NCI-H510A treated with DMSO at 0.1 percent for 48 hours (cell line): ENCODE measurements at regions not wholly inside any gene's neighbourhood (a gene's known extent, or its start where the extent isn't known, plus 50 kb on each side); places are given as distances from the start of the nearest gene placed in this dataset.

Experiments
- DNase-seq: peaks from one replicate; lab custom pipeline; 2025; lab: John Stamatoyannopoulos, UW

DNA sequence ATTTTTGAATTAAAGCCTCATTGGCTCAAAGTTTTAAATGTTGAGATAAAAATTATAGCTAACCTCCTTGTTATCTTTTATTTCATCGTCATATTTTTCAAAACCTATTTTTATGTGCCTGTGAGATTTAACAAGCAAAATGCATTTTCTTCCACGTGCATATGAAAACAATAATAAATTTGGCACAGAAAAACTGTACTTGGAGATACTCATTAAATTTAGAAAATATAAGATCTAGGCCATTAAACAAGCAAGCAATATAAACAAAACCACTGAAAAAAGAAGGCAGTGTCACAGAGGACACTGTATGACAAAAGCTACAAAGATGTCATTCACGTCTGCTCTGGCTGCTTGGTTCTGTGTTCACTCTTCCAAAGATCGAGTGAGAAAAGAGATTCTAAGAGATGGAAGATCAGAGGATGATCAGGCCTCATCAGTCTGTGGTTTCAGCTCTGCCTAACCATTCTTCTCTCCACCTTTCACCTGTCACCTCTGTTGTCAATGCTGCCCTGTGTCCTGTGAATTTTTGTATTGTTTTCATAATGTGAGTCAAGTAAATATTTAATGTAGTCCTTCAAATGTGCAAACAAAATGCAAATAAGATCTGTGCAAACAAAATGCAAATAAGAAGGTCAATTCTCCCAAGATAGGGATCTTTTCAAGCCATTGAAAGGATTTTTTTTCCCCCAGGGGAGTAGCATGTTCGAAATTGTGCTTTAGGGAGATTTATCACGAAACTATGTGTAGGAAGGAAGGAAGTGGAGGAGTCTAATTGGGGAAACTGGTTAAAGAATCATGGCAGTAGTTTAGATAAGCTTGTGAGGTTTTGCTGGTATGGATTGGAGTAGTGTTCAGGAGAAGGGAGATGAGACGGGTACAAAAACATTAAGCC lies 138.7 kb upstream of the RBMS1 start:
- peak; percentile 17 for DNase-seq

GRCh38 chr2:160634436-160634835 lies 140.8 kb upstream of the RBMS1 start:
- DNase-seq: no peak

DNA sequence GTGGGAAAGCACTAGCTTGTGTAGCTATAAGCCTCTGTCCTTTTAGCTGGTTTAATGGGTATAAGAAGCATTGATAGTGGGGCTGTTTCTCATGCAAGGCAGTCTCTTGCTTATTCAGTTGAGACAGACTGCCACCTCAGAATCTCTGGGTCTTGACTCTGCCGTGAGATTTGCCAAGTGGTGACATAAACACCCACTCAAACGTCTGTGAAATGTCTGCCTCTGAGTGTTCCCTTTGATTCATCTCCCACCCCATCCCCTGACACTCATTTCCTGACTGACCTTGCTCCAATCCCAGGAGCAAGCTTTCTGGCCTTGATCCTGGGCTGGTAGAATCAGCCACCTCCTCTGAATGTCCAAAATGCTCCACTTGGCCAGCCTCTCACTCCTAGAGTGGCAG lies 141.9 kb upstream of the RBMS1 start:
- DNase-seq: no peak

DNA sequence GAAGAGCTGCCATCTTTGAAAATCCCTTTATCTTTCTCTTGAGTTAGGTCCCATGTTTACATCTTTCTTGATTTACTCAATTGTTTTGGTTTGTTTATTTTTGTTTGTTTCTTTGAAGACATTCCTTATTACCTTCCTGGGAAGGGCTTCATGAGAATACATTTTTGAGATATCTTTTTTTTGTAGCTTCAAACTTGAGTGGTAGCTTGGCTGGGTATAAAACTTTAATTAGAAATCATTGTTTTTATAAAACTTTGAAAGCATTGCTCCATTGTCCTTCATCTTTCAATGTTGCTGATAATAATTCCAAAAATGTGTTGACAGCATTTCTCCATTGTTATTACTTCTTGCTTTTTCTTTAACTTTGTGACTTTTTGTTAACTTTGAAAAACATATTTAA lies 145.9 kb upstream of the RBMS1 start:
- no peak for DNase-seq

GRCh38 chr2:160646684-160647444 lies 153.3 kb upstream of the RBMS1 start:
- DNase-seq: no peak

DNA sequence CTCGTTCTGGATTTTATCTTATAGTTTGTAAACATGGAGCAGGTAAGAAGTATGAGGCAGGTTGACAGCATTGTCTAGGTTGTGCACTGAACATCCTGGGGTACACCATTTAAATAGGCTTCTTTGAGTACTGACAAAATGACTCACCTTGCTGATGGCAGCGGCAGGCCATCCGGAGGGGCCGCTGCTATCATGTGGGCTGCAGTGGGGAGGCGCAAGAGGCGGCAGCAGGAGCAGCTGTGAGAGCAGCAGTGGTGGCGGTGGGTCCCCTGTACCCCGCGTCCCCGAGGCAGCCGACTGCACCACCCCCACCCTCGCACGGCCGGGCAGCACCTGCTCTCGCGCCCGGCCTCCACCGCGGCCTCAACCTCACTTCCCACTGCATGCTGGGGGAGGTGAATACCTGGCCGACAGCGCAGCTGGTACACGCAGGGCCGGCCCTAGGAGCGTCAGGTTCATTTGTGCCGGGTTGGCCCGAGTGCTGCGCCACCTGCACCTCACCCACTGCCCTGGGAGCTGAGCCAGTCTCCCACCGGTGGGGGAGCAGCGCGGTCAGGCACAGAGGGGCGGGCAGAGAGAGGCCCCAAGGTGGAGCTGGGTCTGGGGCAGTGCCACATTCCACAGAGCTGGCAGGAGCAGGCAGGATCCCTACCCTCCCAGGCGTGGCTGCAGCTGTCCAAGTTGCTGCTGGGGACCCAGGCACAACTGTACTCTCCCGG lies 154.5 kb upstream of the RBMS1 start:
- DNase-seq: no peak

DNA sequence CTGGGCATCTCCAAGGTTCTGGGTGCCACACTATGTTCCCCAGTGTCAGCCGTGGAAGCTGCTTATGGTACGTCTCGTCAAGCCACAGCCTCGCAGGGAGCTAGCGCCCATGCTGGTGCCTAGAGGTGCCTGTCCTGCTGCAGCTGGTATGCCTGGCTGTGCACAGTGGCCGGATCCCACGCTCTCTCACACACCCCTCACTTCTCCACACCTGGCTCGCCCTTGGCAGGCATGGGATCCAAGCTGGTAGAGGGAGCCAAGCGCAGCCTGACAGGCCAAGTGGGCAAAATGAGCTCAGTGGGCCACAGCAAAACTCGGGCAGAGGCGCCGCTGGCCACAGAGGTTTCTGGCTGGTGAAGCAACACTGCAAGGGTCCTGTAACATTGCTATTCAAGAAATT lies 156.1 kb upstream of the RBMS1 start:
- no peak for DNase-seq

GRCh38 chr2:160650196-160651118 lies 156.8 kb upstream of the RBMS1 start:
- DNase-seq: no peak

DNA sequence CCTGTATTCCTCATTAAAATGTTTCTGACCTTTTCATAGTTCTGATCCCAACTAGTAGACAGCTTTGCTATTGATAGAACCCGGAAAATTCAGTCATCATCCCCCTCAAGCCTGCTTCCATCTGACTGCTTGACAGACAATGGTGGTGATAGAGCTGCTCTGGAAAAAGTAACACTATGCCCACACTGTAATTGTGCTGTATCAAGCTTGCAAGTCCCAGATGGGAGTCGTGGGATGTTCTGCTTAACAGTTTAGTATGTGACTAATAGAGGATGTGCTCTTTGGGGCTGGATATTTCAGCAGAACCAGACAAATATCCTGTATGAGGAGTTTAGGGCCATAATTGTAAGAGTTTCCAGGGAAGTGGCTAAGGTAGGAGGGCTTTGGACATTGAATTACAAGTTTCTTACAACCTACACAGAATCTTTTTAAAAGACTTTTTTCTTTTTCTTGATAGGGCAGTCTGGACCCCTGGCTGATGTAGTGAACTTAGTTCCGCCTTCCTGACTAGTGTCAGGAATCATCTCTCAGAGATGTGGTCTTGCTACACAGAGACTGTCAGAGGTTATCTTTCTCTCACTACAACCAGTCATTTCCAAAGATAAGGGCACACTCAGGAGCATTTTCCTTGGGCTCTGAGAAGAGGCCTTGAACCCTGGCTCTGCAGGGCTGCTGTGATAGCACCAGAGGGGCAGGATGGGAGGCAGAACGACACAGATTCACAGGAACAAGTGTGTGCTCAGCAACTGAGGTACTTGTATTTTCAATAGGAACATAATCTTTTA lies 158.0 kb upstream of the RBMS1 start:
- DNase-seq: no peak

- DNase-seq: no peak
Observed at GRCh38 chr2:160652236-160652635, 158.6 kb upstream of the RBMS1 start.

DNA sequence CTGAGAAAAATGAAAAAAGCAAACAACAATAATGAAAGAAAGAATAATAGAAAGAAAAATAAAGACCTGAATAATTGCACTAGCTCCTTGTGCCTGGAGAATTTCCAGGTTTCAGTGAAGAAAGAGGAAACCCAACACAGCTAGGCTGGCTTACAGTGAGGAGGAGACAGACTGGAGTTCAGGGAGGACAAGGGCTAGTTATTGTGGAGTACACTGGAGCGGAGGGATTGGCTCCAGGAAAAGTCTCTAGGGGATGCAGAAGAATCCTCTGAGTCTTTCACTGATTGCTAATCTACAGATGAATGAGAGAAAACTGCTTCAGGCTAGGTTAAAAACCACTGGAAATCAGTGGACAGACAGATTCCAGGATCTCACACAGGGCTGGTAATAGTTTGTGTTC lies 163.6 kb upstream of the RBMS1 start:
- DNase-seq: no peak

DNA sequence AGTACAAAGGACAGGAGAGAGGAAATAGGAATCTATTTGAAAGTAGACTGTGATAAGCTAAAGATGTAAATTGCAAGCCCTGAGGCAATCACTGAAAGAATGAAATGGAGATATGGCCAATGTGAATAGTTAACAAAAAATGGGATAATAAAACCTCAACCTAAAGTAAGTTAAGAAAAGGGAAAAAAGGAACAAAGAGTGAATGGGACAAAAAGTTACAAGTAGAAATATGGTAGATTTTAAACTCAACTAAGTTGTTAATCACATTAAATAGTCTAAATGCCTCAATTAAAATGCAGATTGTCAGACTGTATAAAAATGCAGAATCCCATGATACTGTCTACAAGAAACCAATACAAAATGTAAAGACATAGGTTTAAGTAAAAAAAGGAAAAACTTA lies 165.2 kb upstream of the RBMS1 start:
- no peak for DNase-seq

GRCh38 chr2:160660741-160661140 lies 167.1 kb upstream of the RBMS1 start:
- DNase-seq: no peak

DNA sequence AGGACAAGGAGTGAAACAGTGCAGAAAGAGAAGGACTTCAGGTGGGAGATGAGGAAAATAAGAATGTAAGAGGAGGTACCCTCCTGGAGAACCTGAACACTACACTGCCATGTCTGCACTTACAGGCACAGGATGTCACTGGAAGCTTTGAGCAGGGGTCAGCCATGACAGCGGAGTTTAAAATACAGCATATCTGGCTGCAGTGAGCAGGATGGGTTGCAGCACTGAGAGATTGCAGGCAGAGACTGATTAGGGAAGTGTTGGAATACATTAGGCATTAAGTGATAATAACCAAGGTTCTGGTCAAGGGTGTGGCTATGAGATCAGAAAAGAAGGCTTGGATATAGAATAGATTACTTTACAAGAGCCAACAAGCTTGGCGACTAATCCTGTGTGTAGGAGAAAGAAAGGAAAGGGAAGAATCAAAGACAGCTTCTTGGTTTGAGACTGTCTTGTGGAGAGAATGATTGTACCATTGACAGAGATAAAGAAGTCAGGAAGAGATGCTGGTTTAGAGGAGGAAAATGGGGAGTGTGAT lies 171.1 kb upstream of the RBMS1 start:
- DNase-seq: no peak

GRCh38 chr2:160666154-160667060 lies 172.8 kb upstream of the RBMS1 start:
- peak; percentile 27 for DNase-seq

- no peak for DNase-seq
Observed at GRCh38 chr2:160667811-160668210, 174.2 kb upstream of the RBMS1 start.

GRCh38 chr2:160670618-160671017 lies 177.0 kb upstream of the RBMS1 start:
- DNase-seq: no peak

- DNase-seq: no peak
Observed at GRCh38 chr2:160672211-160672610, 178.6 kb upstream of the RBMS1 start.

- no peak for DNase-seq
Observed at GRCh38 chr2:160674146-160674750, 180.6 kb upstream of the RBMS1 start.
